Stomach (tissue), 4 donors: ENCODE measurements at regions not wholly inside any gene's neighbourhood (a gene's known extent, or its start where the extent isn't known, plus 50 kb on each side); places are given as distances from the start of the nearest gene placed in this dataset.

Experiments
- CTCF ChIP-seq, 7 experiments: fragments of 450-650 bp in 4 of 7; fragments of 200-600 bp in 3 of 7; sonication (generic) in 3 of 7; IDR thresholded peaks; one replicate each; pipeline ENCODE4 v1.5.1; 2016 to 2019; ENCODE audit warnings: antibody characterized with exemption in 7 of 7, control low read depth in 2 of 7, mild to moderate bottlenecking in 1 of 7
- EP300 ChIP-seq: sonication (generic); formaldehyde crosslinking; IDR thresholded peaks from one replicate; pipeline ENCODE4 v1.6.1; 2017; ENCODE audit warnings: antibody characterized with exemption
- POLR2A ChIP-seq, 4 donors: fragments of 450-650 bp; IDR thresholded peaks; one replicate each; pipeline ENCODE4 v1.6.1; 2016; ENCODE audit warnings: antibody characterized with exemption in 4 of 4, control low read depth in 2 of 4, mild to moderate bottlenecking in 1 of 4, moderate library complexity in 1 of 4
- POLR2AphosphoS5 ChIP-seq, 3 donors: sonication (generic); formaldehyde crosslinking; IDR thresholded peaks; one replicate each; pipeline ENCODE4 v1.6.1; 2016; ENCODE audit warnings: antibody characterized with exemption in 3 of 3

- TF ChIP-seq CTCF (IDR thresholded peaks at IDR 0.05), result no peak
- TF ChIP-seq POLR2A (IDR thresholded peaks at IDR 0.05), result no peak
- TF ChIP-seq POLR2AphosphoS5 (IDR thresholded peaks at IDR 0.05), result no peak
- no peak for TF ChIP-seq EP300
Measured at GRCh38 chr2:57465967-57466366, 580.6 kb upstream of the VRK2 start.
